SK-N-SH treated with all-trans-retinoic acid at 6 μM for 48 hours (cell line): ENCODE measurements at regions not wholly inside any gene's neighbourhood (a gene's known extent, or its start where the extent isn't known, plus 50 kb on each side); places are given as distances from the start of the nearest gene placed in this dataset.

ENCODE experiments used
- ATAC-seq: fragments of 200-7000 bp; cut with Tn5 transposase; 3 replicates; pipeline ENCODE4 v1.9.1; 2020; ENCODE audit warnings: mild to moderate bottlenecking, moderate library complexity
- ARNTL ChIP-seq: fragments of 450-650 bp; formaldehyde crosslinking; IDR thresholded peaks from 2 replicates; pipeline ENCODE4 v1.5.0; 2020; ENCODE audit warnings: low read depth, mild to moderate bottlenecking, moderate library complexity, borderline replicate concordance
- BACH2 ChIP-seq: fragments of 250-450 bp; sonication (Bioruptor Pico); IDR thresholded peaks from 2 replicates; pipeline ENCODE4 v1.9.0; 2021; ENCODE audit warnings: mild to moderate bottlenecking, borderline replicate concordance
- CREB5 ChIP-seq: fragments of 250-450 bp; sonication (Bioruptor Pico); IDR thresholded peaks from 2 replicates; pipeline ENCODE4 v1.5.1; 2020; ENCODE audit warnings: low read depth, mild to moderate bottlenecking, moderate library complexity
- CSDC2 ChIP-seq: fragments of 250-450 bp; sonication (Bioruptor Pico); IDR thresholded peaks from 2 replicates; pipeline ENCODE4 v1.5.0; 2020; ENCODE audit warnings: mild to moderate bottlenecking, moderate library complexity
- CSRNP3 ChIP-seq: fragments of 250-450 bp; sonication (Bioruptor Pico); IDR thresholded peaks from 2 replicates; pipeline ENCODE4 v1.5.1; 2021; ENCODE audit warnings: mild to moderate bottlenecking, moderate library complexity
- GLIS3 ChIP-seq: fragments of 250-450 bp; sonication (Bioruptor Pico); IDR thresholded peaks from 2 replicates; pipeline ENCODE4 v1.5.0; 2020; ENCODE audit warnings: mild to moderate bottlenecking, moderate library complexity
- ISL1 ChIP-seq: fragments of 250-450 bp; sonication (Bioruptor Pico); IDR thresholded peaks from 2 replicates; pipeline ENCODE4 v2.1.2; 2022; ENCODE audit warnings: mild to moderate bottlenecking, moderate library complexity
- OSR1 ChIP-seq: fragments of 250-450 bp; sonication (Bioruptor Pico); IDR thresholded peaks from 2 replicates; pipeline ENCODE4 v1.8.0; 2022; ENCODE audit warnings: moderate library complexity, mild to moderate bottlenecking, inconsistent platforms
- PATZ1 ChIP-seq: fragments of 250-450 bp; sonication (Bioruptor Pico); IDR thresholded peaks from 2 replicates; pipeline ENCODE4 v1.8.0; 2020; ENCODE audit warnings: mild to moderate bottlenecking, moderate library complexity, borderline replicate concordance
- POU6F1 ChIP-seq: fragments of 250-450 bp; sonication (Bioruptor Pico); IDR thresholded peaks from 2 replicates; pipeline ENCODE4 v1.8.0; 2021; ENCODE audit warnings: low read depth, mild to moderate bottlenecking, moderate library complexity, borderline replicate concordance
- PPARA ChIP-seq: fragments of 250-450 bp; sonication (Bioruptor Pico); IDR thresholded peaks from 2 replicates; pipeline ENCODE4 v1.5.0; 2020; ENCODE audit warnings: mild to moderate bottlenecking, borderline replicate concordance
- RARB ChIP-seq: fragments of 250-450 bp; sonication (Bioruptor Pico); IDR thresholded peaks from 2 replicates; pipeline ENCODE4 v1.8.0; 2021; ENCODE audit warnings: mild to moderate bottlenecking, moderate library complexity
- TCF4 ChIP-seq: fragments of 250-450 bp; sonication (Bioruptor Pico); IDR thresholded peaks from 2 replicates; pipeline ENCODE4 v1.8.0; 2021; ENCODE audit warnings: mild to moderate bottlenecking, moderate library complexity, borderline replicate concordance
- TOX ChIP-seq: fragments of 250-450 bp; sonication (Bioruptor Pico); IDR thresholded peaks from 2 replicates; pipeline ENCODE4 v1.8.0; 2021; ENCODE audit warnings: mild to moderate bottlenecking, moderate library complexity, borderline replicate concordance
- TSHZ2 ChIP-seq: fragments of 250-450 bp; sonication (Bioruptor Pico); IDR thresholded peaks from 2 replicates; pipeline ENCODE4 v1.5.0; 2020; ENCODE audit warnings: mild to moderate bottlenecking, moderate library complexity
- ZC3H10 ChIP-seq: fragments of 250-450 bp; sonication (Bioruptor Pico); IDR thresholded peaks from 2 replicates; pipeline ENCODE4 v1.5.1; 2021; ENCODE audit warnings: mild to moderate bottlenecking, moderate library complexity
- ZFP3 ChIP-seq: fragments of 250-450 bp; sonication (Bioruptor Pico); IDR thresholded peaks from 2 replicates; pipeline ENCODE4 v1.5.0; 2020; ENCODE audit warnings: mild to moderate bottlenecking, moderate library complexity
- ZNF565 ChIP-seq: fragments of 450-650 bp; formaldehyde crosslinking; conservative IDR thresholded peaks from 2 replicates; pipeline ENCODE4 v1.5.0; 2020; ENCODE audit warnings: low read depth, mild to moderate bottlenecking, moderate library complexity
- ZNF70 ChIP-seq: fragments of 450-650 bp; formaldehyde crosslinking; IDR thresholded peaks from 2 replicates; pipeline ENCODE4 v1.5.0; 2020; ENCODE audit warnings: mild to moderate bottlenecking, moderate library complexity
- ZNF8 ChIP-seq: fragments of 450-650 bp; formaldehyde crosslinking; IDR thresholded peaks from 2 replicates; pipeline ENCODE4 v1.5.0; 2020; ENCODE audit warnings: mild to moderate bottlenecking, moderate library complexity

GRCh38 chr17:12195418-12195817 lies 174.7 kb downstream of the MAP2K4 start:
- ATAC-seq: no peak
- no peak for TF ChIP-seq ZNF565 (CRISPR knock-in tag)
- TF ChIP-seq CSRNP3 (CRISPR knock-in tag): no peak
- TF ChIP-seq CSDC2 (CRISPR knock-in tag): no peak
- no peak for TF ChIP-seq BACH2
- no peak for TF ChIP-seq TCF4 (CRISPR knock-in tag)
- TF ChIP-seq PPARA: no peak
- TF ChIP-seq PATZ1 (CRISPR knock-in tag): no peak
- TF ChIP-seq POU6F1: no peak
- TF ChIP-seq ZC3H10 (CRISPR knock-in tag): no peak
- TF ChIP-seq ARNTL: no peak
- no peak for TF ChIP-seq RARB (CRISPR knock-in tag)
- TF ChIP-seq GLIS3: no peak
- no peak for TF ChIP-seq TSHZ2 (CRISPR knock-in tag)
- TF ChIP-seq TOX: no peak
- no peak for TF ChIP-seq ZNF70 (CRISPR knock-in tag)
- TF ChIP-seq CREB5 (CRISPR knock-in tag): no peak
- TF ChIP-seq ISL1: no peak
- TF ChIP-seq OSR1 (CRISPR knock-in tag): no peak
- no peak for TF ChIP-seq ZNF8 (CRISPR knock-in tag)

- no peak for ATAC-seq
- TF ChIP-seq PATZ1 (CRISPR knock-in tag) (no peak), ZC3H10 (CRISPR knock-in tag) (no peak), CSRNP3 (CRISPR knock-in tag) (no peak), ZFP3 (no peak), ZNF8 (CRISPR knock-in tag) (no peak), ARNTL (no peak), ZNF565 (CRISPR knock-in tag) (no peak), BACH2 (no peak), TSHZ2 (CRISPR knock-in tag) (no peak), OSR1 (CRISPR knock-in tag) (no peak), TOX (no peak), TCF4 (CRISPR knock-in tag) (no peak)
- TF ChIP-seq, all 23 proteins: peak for 0
Measured at GRCh38 chr17:12201294-12201880, 180.7 kb downstream of the MAP2K4 start.
